Stimulated activated naive CD8-positive, alpha-beta T cell treated with anti-CD3 and anti-CD28 coated beads, Interleukin-15, Interleukin-2, amounts not matched to agents 100 U/mL and 50 U/mL, for 24 hours (primary cell): ENCODE measurements at regions not wholly inside any gene's neighbourhood (a gene's known extent, or its start where the extent isn't known, plus 50 kb on each side); places are given as distances from the start of the nearest gene placed in this dataset.
"Not testable (repeated sequence)": the region's sequence is repeated elsewhere in the genome, so short reads cannot be mapped to it uniquely, and the experiment has no call there.

Experiments used
- ATAC-seq: fragments of 150-1000 bp; cut with Tn5 transposase; one replicate; pipeline ENCODE4 v1.10.0; 2021
- DNase-seq: peaks from one replicate; pipeline ENCODE4 v3.0.0; 2021

GRCh38 chr18:42545825-42546224 is 569.7 kb downstream of the RIT2 start:
- no peak for DNase-seq
- ATAC-seq = no peak

- no peak for DNase-seq
Observed at GRCh38 chr18:42548493-42548892, 567.0 kb downstream of the RIT2 start.

GRCh38 chr18:42549596-42549995 is 565.9 kb downstream of the RIT2 start:
- DNase-seq (no peak), ATAC-seq (no peak)

More at GRCh38 chr18:42548493-42548892, 567.0 kb downstream of the RIT2 start:
- no peak for ATAC-seq

- ATAC-seq, DNase-seq: not testable (repeated sequence)
Observed at GRCh38 chr18:42552559-42552958, 562.9 kb downstream of the RIT2 start.

- DNase-seq (no peak), ATAC-seq (no peak)
Observed at GRCh38 chr18:42559069-42559690, 556.3 kb downstream of the RIT2 start.

- ATAC-seq (no peak), DNase-seq (no peak)
Observed at GRCh38 chr18:42561521-42561920, 554.0 kb downstream of the RIT2 start.

- no peak for DNase-seq
Observed at GRCh38 chr18:42563995-42564394, 551.5 kb downstream of the RIT2 start.

GRCh38 chr18:42564761-42565160 is 550.7 kb downstream of the RIT2 start:
- no peak for DNase-seq
- ATAC-seq = no peak

More at GRCh38 chr18:42563995-42564394, 551.5 kb downstream of the RIT2 start:
- no peak for ATAC-seq

- no peak for ATAC-seq
- DNase-seq = no peak
Observed at GRCh38 chr18:42568773-42569172, 546.7 kb downstream of the RIT2 start.

- no peak for ATAC-seq
Observed at GRCh38 chr18:42574871-42575270, 540.6 kb downstream of the RIT2 start.

GRCh38 chr18:42576124-42576523 is 539.4 kb downstream of the RIT2 start:
- ATAC-seq = no peak
- DNase-seq = no peak

More at GRCh38 chr18:42574871-42575270, 540.6 kb downstream of the RIT2 start:
- no peak for DNase-seq

- no peak for ATAC-seq
Observed at GRCh38 chr18:42578792-42579191, 536.7 kb downstream of the RIT2 start.

GRCh38 chr18:42582266-42582665 is 533.2 kb downstream of the RIT2 start:
- DNase-seq (no peak), ATAC-seq (no peak)

More at GRCh38 chr18:42578792-42579191, 536.7 kb downstream of the RIT2 start:
- no peak for DNase-seq

- no peak for DNase-seq
- ATAC-seq = no peak
Observed at GRCh38 chr18:42583283-42583731, 532.2 kb downstream of the RIT2 start.

- ATAC-seq (no peak), DNase-seq (no peak)
Observed at GRCh38 chr18:42586601-42587000, 528.9 kb downstream of the RIT2 start.

GRCh38 chr18:42588786-42589185 is 526.7 kb downstream of the RIT2 start:
- ATAC-seq (no peak), DNase-seq (no peak)

- DNase-seq (no peak), ATAC-seq (no peak)
Observed at GRCh38 chr18:42604820-42605219, 510.7 kb downstream of the RIT2 start.

GRCh38 chr18:42606886-42607495 is 508.5 kb downstream of the RIT2 start:
- ATAC-seq (no peak), DNase-seq (no peak)

- ATAC-seq (no peak), DNase-seq (no peak)
Observed at GRCh38 chr18:42611134-42611533, 504.4 kb downstream of the RIT2 start.

- ATAC-seq (no peak), DNase-seq (no peak)
Observed at GRCh38 chr18:42614619-42615293, 500.7 kb downstream of the RIT2 start.

- DNase-seq = no peak
Observed at GRCh38 chr18:42617221-42617620, 498.3 kb downstream of the RIT2 start.

GRCh38 chr18:42619771-42620170 is 495.7 kb downstream of the RIT2 start:
- DNase-seq (no peak), ATAC-seq (no peak)

More at GRCh38 chr18:42617221-42617620, 498.3 kb downstream of the RIT2 start:
- no peak for ATAC-seq

- ATAC-seq = no peak
- no peak for DNase-seq
Observed at GRCh38 chr18:42620657-42621056, 494.8 kb downstream of the RIT2 start.
